ENCODE measurements at regions not wholly inside any gene's neighbourhood (a gene's known extent, or its start where the extent isn't known, plus 50 kb on each side); places are given as distances from the start of the nearest gene placed in this dataset.
"Not testable (repeated sequence)": the region's sequence is repeated elsewhere in the genome, so short reads cannot be mapped to it uniquely, and the experiment has no call there.

- not testable (repeated sequence) for DNase-seq
These were observed 88.2 kb upstream of the MAP3K7 start for GRCh38 chr6:90675107-90675506.

- not testable (repeated sequence) for DNase-seq
These were observed 87.2 kb upstream of the MAP3K7 start for GRCh38 chr6:90674077-90674476.

GRCh38 chr6:90669846-90670245 is 83.0 kb upstream of the MAP3K7 start:
- no peak for DNase-seq

GRCh38 chr6:90669420-90669819 is 82.5 kb upstream of the MAP3K7 start:
- DNase-seq, result no peak

GRCh38 chr6:90668141-90668540 is 81.3 kb upstream of the MAP3K7 start:
- DNase-seq, result no peak

- DNase-seq, result no peak
These were observed 77.0 kb upstream of the MAP3K7 start for GRCh38 chr6:90663873-90664272.

GRCh38 chr6:90663106-90663505 is 76.2 kb upstream of the MAP3K7 start:
- DNase-seq, result no peak

- no peak for DNase-seq
These were observed 74.1 kb upstream of the MAP3K7 start for GRCh38 chr6:90660931-90661330.

GRCh38 chr6:90658497-90658896 is 71.6 kb upstream of the MAP3K7 start:
- DNase-seq, result no peak

GRCh38 chr6:90656325-90656724 is 69.5 kb upstream of the MAP3K7 start:
- no peak for DNase-seq

- no peak for DNase-seq
These were observed 67.9 kb upstream of the MAP3K7 start for GRCh38 chr6:90654806-90655205.

- DNase-seq, result no peak
These were observed 67.3 kb upstream of the MAP3K7 start for GRCh38 chr6:90654166-90654565.

- DNase-seq, result no peak
These were observed 66.9 kb upstream of the MAP3K7 start for GRCh38 chr6:90653750-90654149.

- no peak for DNase-seq
These were observed 63.4 kb upstream of the MAP3K7 start for GRCh38 chr6:90650041-90650940.

- no peak for DNase-seq
These were observed 62.0 kb upstream of the MAP3K7 start for GRCh38 chr6:90648873-90649272.

- DNase-seq, result no peak
These were observed 60.1 kb upstream of the MAP3K7 start for GRCh38 chr6:90646940-90647339.

- DNase-seq, result no peak
These were observed 58.8 kb upstream of the MAP3K7 start for GRCh38 chr6:90645634-90646033.

GRCh38 chr6:90644492-90644891 is 57.6 kb upstream of the MAP3K7 start:
- no peak for DNase-seq

- DNase-seq, result no peak
These were observed 56.5 kb upstream of the MAP3K7 start for GRCh38 chr6:90643381-90643780.

- DNase-seq, result no peak
These were observed 50.4 kb upstream of the MAP3K7 start for GRCh38 chr6:90637320-90637719.
